Putamen (tissue), 1 donor: ENCODE measurements at regions not wholly inside any gene's neighbourhood (a gene's known extent, or its start where the extent isn't known, plus 50 kb on each side); places are given as distances from the start of the nearest gene placed in this dataset.

Source experiments
- DNase-seq: peaks from one replicate; pipeline ENCODE4 v3.0.0-alpha.2; 2016; ENCODE audit warnings: low spot score

DNA sequence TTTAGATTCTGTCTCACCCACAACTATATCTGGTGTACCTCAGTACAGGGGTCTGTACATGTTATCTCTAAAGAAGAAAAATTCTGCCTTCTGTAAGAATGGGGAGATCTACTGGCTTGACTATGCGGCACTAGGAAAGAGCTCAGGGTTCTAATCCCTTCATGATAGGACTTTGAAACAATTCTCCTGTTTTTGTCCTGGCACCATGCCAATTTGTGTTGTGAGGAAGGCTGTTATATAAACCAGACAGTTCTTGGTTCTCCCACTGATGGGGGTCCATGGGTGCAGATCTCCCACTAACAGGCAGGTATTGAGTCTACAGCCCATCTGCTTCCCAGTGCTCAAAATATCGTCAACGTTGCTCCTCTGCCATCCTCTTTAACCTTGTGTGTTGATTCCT, 883.7 kb downstream of the GALC start:
- no peak for DNase-seq

DNA sequence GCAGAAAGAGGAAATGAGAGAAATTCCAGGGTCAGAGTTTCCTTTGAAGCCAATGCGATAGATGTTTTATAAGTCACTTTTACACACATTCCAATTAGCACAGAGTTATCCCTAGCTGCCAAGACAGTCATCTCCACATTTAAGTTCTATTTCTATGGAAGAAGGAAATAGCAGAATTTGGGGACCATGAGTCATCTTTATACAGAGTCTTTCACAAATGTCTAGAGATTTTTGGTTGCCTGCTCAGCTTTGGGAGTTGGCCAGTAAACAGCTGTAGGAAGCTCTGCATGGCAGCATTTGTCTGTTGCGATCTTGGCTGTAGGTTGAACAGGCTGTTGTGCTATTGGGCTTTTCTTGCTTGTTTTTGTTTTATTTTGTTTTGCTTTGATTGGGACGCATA, 884.3 kb downstream of the GALC start:
- no peak for DNase-seq

DNA sequence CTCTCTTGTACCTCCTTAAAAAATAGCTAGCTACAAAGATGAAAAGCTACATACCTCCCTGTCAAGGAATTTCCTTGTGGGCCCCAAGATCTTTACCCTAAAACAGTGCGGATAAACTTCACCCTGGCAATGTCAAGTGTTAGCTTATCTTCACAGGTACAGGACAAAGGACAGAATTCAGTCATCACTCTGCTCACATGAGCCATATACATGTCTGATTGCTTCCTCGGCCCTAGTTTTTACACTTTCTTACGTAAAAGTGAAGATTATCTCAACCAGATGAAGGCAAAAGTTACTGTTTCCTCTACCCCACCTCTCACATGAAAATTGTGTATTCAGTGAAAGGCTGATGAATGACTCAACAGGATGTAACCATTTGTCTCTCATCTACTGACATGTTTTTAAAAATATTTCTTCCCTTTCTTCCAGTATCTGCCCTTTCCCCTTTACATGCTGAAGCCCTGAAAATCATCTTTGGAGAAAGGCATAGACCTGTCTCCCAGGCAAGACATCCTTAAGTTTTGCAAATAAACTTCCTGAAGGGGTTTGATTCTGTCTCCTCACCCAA, 890.1 kb downstream of the GALC start:
- no peak for DNase-seq

DNA sequence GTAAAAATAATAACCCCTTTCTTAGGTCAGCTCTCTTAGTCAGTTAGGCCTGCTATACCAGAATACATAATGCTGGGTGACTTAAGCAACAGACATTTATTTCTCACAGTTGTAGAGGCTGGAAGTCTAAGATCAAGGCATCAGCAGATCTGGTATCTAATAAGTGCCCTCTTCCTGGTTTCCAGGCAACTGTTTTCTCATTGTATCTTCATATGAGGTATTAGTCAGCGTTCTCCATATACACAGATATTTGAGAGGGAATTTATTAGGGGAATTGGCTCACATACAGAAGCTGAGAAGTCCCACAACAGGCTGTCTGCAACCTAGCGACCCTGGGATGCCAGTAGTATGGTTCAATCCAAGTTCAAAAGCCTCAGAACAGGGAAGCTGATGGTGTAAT, 896.0 kb downstream of the GALC start:
- DNase-seq: no peak

DNA sequence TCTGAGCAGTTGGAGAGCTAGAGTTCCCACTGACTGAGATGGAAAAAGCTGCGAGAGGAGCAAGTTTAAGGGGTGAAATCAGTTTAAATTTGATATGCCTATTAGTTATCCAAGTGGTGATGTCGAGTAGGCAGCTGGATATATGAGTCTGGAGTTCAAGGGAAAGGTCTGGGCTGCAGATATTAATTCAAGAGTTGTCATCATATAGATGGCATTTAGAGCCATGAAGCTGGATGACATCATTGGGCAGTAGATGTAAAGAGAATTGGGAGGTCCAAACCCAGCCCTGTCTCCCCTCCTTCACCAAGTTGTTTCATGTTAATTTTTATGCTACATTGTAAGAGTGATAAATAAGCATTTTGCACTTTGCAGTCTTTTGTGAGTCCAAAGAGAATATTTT, 898.1 kb downstream of the GALC start:
- no peak for DNase-seq

DNA sequence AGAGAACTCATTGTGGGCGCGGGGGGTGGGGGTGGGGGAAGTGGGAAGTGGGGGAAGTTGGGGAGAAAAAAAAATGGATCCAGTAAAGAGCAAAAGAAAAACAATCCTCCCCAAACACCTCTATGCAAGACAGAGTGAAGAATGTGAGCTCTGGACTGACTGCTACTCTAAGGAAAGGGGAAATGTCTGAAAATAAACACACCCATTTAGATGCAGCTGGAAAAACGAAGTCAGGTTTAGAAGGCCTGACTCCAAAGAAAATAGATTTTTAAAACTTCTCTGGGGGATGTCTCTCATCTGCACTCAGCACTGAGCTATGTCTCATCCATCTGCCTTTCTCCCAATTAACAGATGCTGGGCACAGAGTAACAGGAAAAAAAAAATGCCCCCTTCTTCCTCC, 904.4 kb downstream of the GALC start:
- no peak for DNase-seq

DNA sequence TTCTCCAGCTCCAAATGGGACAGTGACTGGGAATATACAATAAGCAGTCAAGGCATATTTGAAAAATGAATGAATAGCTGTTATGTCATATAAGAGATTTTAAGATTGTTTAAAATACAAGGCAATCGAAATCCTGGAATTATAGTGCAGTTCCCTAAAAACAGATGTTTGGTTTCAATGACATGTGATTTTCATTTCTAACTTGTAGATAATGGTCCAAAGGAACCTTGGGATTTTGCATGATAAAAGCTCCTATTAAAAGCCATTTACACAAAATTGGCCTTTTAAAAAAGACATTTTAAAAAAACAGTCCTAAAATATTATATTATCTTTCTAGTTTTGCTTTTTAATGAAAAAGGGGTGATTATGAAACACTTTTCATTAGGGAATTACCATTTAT, 905.1 kb downstream of the GALC start:
- no peak for DNase-seq

DNA sequence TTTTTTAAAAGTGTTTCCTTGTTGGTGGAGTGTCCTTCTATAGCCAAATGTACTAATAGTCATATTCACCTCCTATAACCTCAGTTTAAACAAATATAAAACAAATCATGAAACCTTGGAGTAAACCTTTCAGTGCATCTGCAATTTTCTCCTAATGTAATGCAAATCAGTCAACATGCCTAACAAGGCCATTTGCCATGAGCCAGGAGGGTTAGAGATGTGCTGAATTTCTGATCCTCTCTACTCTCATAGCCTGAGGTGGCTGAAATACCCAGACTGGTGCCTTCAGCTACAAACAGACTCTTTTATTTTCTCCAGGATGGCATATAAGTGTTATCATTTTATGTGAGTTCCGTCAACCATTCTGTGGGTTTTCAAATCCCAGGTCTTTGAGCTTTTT, 908.1 kb downstream of the GALC start:
- no peak for DNase-seq

DNA sequence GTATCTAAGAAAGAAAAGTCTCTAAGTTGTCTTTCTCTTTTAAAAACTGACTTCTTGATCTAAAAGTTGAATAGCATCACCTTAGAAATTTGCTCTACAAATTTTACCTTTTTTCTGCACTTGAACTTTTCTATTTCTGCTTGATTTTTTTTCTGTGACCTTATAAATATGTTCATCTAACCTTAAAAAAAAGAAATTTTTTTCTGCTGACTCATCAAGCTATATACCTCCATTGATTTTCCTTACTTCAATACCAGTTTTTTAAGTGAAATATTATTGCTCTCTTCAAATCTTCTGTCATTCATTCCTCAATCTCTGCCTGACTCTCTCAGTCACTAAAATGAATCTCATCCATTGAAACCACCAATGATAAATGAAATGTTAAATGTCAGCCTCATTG, 910.1 kb downstream of the GALC start:
- DNase-seq: no peak

DNA sequence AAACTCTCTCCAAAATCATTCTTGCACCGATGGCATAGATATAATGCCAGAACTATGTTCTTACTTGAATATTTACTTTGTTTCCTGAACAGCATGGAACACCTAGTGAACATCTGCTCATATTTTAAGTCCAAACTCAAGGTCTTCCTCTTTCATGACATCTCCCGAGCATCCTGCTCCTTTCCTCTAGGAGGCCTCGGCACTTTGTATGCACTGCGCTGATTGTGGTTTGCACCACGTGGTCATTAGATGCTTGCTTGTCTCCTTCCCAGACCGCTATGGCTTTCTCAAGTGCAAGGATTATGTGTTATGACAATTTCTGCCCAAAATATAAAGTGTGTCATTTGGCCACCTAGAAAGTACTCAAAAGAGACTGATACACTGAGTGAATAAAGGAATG, 912.0 kb downstream of the GALC start:
- DNase-seq: no peak

DNA sequence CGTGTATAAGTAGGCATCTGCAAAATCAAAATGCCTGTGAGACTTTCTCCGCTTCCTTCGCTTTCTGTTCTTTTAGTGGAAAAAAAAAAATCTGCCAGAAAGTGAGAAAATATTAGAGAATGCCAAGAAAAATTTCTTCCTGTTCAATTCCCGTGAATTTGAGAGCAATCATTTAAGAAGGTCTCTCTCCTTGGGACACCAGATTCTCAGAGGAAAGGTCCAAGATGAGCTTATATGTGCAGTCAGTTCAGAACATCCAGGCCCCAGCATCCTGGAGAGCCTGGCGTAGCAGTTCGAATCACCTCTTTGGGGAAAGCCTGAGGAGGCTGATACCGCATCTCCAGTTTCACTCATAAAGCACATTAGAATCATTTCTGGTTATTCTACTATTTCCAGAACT, 912.8 kb downstream of the GALC start:
- DNase-seq: no peak

DNA sequence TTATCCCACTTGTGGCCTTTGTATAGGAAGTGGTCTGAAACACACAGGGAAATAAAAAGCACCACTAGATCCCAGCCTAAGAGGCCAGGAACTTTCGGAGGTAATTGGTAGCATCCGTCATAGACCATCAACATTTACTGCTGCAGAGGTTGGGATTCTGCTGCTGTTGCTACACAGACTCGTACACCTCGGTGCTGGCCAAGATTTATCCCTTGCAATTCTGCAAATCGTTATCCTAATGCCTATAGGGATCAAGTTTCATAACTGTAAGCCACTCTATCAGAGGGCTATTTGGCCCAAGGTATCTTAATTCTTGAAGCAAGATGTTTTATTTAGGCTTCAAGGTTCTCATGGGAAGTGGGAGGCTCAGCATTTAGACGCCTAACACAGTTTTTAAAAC, 913.6 kb downstream of the GALC start:
- no peak for DNase-seq

DNA sequence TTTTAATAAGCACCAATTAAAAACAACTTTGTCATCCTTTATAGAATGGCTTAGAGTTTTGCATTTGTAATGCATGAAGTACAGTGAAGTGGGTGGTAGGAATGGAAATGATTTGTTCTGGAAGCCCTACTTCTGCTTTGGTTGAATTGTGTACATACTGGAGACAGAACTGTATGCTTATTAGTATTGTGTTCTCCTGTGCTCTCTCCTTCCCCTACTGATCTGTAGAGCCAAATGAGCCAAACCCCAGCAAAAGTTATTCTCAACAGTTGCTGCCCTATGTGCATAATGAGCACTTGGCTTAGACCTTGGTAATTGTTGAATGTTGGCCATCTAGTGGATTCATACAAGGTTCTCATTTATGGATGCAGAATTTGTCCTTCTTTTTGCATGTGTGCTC, 916.1 kb downstream of the GALC start:
- DNase-seq: no peak

DNA sequence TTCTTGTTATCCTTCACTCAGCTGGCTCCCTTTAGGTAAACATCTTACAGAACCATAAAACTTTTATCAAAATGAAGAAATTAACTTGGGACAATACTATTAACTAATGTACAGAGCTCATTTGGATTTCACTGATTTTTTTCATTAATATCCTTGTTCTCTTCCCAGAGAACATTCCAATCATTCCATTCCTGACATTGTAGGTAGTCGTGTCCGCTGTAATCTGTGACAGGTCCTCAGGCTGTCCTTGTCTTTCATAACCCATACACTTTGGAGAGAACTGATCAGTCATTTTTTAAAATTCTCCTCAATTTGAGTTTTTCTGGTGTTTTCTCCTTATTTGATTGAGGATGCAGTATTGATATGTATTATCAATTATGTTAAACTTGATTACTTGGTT, 916.8 kb downstream of the GALC start:
- no peak for DNase-seq

DNA sequence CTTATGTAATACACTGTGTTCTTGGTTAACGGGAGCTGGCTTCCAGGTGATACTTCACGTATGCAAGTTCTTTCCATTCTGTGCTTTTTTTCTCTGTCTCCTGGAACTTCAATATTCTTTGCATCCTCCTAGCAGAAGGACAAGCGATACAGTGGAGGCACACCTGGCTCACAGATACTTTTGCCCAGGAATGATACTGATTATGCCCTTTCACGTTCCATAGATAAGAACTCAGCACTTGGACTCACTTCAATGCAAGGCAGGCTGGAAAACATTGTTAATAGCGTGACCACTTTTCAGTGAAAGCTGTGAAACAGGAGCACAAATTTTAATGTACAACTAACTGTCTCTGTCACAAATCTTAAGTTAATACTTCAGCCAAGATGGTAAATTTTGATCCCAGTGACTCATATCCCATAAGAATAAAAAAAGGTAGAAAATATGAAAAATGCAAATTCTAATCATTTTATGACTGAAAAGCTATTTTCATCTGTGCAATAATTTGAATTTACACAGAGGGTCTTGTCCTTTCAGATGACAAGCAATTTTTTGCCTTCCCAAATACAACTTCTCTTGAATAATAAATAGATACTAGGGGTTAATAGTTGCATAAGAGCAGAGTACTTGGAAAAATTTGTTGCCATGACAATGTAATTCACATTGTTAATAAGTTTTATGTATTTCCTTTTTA, 919.0 kb downstream of the GALC start:
- DNase-seq: no peak

DNA sequence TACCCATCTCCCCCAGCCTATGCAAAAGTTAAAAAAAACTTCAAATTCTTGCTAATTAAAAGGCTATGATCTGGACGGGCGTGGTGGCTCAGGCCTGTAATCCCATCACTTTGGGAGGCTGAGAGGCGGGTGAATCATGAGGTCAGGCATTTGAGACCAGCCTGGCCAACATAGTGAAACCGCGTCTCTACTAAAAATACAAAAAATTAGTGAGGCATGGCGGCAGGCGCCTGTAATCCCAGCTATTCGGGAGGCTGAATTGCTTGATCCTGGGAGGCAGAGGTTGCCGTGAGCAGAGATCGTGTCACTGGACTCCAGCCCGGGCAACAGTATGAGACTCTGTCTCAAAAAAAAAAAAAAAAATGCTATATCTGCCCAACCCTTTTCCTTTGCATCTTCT, 925.4 kb downstream of the GALC start:
- no peak for DNase-seq

DNA sequence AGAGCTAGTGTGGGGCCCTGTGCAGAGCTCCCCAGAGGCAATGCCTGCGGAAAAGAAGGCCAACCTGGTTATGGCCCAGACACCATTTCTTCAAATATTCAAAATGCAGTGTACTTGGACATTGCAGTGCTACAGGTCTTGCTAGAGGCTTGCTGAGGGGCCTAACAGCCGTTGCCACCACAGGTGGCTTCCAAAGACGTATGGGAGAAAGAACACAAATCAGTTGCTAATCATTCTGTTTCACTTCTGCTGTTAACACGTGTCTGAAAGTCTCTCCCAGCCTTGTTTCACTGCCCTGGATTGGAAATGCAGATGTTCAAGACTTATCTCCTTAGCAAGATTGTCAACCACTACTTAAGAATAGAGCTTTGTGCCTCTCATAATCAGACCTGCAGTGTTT, 925.9 kb downstream of the GALC start:
- no peak for DNase-seq

DNA sequence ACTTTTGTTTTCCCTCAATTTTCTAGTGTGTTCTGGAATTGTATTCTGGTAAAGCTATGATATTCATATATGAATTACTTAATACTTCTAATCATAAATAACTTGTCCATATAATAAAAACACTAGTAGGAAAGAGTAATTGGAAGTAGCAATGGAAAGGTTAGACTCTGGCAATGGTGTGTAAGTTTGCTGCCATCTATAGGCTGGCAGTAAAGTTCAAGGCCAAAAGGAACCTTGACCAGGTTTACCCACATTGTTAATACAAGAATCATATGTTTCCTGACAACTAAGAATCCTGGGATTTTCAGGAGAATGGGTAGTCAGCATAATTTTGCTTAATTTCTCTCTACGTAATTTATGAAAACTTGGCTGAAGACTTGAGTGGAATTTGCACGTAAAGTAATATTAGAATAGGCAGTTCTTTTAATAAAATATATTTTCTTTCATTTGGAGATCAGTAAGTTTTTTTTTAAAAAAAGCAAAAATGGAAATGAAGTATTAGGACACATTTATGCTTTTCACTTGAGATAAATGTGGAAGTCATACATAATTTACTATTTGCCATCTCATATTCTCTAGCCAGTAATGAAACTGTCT, 926.7 kb downstream of the GALC start:
- no peak for DNase-seq

DNA sequence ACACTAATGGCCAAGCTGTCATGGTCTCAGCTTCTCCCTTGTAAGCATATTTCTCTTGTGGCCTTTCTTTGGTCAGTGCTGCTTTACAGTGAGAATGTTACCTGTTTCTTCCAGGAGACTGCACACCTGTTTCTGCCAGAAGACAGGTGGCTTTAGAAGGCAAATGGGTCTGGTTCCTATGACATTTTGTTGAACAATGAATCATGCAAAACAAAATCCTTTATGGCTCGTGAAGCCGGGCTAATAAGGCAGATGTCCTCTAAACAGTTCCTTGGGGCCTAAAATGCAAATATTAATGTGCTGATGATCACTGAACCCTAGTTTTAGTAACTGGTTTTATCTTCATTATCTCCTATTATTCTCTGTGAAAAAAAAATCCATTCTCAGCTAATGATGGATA, 927.6 kb downstream of the GALC start:
- DNase-seq: no peak

DNA sequence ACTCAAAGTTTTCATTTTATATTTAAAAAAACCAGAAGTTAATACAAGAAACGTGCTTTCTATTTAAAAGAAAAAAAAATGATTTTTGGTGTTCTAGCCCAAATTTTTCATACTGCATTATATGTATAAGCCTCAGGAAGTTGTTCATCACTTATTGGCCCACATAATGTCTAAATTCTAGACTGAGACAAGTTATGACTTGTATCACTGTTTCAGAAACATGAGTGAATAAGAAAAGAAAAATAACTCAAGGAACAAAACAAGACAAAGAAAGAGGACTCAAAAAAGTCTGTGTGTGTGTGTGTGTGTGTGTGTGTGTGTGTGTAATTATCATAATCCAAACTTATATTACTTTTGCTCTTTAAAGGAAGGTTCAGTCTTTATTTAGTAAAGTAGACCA, 929.8 kb downstream of the GALC start:
- DNase-seq: no peak

DNA sequence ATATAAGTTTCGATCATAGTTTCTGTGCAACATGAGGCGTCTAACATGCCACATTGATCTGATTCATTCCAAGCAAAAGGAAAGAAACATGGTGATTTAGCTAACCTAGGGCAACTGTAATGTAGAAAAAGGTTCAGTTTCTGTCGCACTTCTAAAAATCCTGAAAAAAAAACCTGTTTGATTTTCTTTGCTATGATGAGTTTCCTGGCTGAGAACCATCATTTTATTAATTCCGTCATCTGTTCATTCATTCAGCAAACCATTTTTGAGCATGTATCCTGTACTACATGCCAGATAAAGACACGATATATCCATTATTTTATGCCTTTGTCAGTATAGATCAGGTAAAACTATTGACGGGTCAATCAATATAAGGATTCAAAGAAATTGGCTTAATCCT, 932.6 kb downstream of the GALC start:
- no peak for DNase-seq

DNA sequence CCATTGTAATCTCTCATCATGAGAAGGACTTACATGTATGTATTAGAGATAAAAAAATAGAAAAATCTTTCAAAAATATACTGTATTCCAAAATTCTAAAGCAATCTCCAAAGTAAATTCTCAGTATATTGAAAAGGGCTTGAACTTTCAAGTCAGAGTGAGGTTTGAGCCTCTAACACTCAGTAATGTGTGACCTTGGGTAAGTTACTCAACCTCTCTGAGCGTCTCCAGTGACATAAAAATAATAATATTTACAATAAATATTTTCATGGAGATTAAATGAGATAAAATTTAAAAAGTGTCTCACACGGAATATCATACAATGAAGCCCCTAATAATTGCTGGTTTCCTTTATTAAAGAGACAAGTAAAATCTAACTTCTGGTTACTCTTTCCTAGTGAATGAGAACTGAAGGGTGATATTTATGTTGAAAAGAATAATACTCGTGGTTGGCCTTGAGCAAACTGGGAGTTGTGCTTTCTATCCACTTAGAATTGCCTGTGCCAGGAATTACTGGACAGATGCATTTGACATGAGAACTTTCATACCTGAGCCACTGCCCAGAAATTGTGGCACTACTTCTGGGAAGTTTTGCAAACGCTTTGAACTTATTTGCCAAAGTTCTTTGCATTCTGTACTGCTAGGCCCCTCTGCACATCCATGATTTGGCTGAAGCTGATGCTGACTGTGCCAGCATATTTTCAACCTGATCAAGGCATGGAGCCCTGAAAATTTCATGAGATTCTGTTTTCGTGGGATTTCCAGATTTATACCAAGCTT, 933.7 kb downstream of the GALC start:
- DNase-seq: no peak

DNA sequence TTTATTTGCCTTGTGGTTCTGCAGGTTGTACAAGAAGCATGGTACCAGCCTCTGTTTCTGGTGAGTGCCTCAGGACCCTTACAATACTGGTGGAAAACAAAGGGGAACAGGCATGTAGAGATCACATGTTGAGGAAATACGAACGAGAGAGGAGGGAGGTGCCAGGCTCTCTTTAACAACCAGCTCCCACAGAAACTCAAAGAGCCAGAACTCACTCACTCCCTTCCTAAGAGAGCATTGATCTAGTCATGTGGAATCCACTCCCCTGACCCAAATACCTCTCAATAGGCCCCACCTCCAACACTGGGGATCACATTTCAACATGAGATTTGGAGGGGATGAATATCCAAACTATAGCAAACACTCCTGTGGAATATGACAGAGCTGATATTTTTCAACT, 938.0 kb downstream of the GALC start:
- DNase-seq: no peak
